ENCODE measurements at regions not wholly inside any gene's neighbourhood (a gene's known extent, or its start where the extent isn't known, plus 50 kb on each side); places are given as distances from the start of the nearest gene placed in this dataset.

DNA sequence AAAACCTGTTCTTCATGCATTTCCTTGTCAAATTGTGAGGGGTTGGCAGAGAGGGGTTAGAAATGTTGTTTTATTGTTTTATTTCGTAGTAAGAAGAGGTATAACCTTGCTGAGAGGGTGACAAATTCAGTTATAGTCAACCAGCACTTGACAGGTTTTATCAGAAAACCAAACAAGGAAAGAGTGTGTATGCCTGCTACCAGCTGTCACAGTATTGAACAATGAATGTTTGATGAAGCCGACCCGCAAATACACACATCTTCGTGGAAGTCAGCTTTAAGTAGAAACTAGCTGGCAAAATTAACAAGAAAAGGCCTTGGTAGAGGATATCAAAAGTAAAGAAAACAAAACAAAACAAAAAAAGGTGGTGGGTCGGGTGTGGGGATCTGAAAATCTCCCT is 214.6 kb upstream of the TLE4 start:
- peaks cover 8% of the 10 kb centered on the region for H3K27me3 Mint-ChIP-seq

GRCh38 chr9:79357616-79358015 is 214.1 kb upstream of the TLE4 start:
- ATAC-seq: no peak
- CTCF ChIA-PET: no interaction called here
- peaks cover 8% of the 10 kb centered on the region for H3K27me3 Mint-ChIP-seq
- no peak overlapping the region for H3K4me3 Mint-ChIP-seq
- DNase-seq: no peak
- no peaks in the 10 kb centered on the region for H3K36me3 Mint-ChIP-seq
- no peaks in the 10 kb centered on the region for H3K4me1 Mint-ChIP-seq
- H3K27ac Mint-ChIP-seq: no peak overlapping the region
- H3K9me3 Mint-ChIP-seq (ENCODE audit: low read depth): no peaks in the 10 kb centered on the region

More for the DNA sequence above, 214.6 kb upstream of the TLE4 start:
- CTCF ChIA-PET: no interaction called here
- Mint-ChIP-seq H3K36me3 (no peaks in the 10 kb centered on the region), H3K9me3 (ENCODE audit: low read depth) (no peaks in the 10 kb centered on the region), H3K27ac (no peak overlapping the region), H3K4me3 (no peak overlapping the region), H3K4me1 (no peaks in the 10 kb centered on the region)
- ATAC-seq (no peak), DNase-seq (no peak)

- H3K4me3 Mint-ChIP-seq: no peak overlapping the region
- H3K27ac Mint-ChIP-seq: no peak overlapping the region
- H3K4me1 Mint-ChIP-seq: no peaks in the 10 kb centered on the region
- no peaks in the 10 kb centered on the region for H3K9me3 Mint-ChIP-seq (ENCODE audit: low read depth)
- no peak for ATAC-seq
- H3K27me3 Mint-ChIP-seq: peaks cover 8% of the 10 kb centered on the region
- no peak for DNase-seq
- H3K36me3 Mint-ChIP-seq: no peaks in the 10 kb centered on the region
- CTCF ChIA-PET: no interaction called here
These were observed 211.1 kb upstream of the TLE4 start for GRCh38 chr9:79360387-79361347.

- Mint-ChIP-seq H3K9me3 (ENCODE audit: low read depth) (no peaks in the 10 kb centered on the region), H3K4me3 (no peak overlapping the region), H3K27me3 (peaks cover 3% of the 10 kb centered on the region), H3K27ac (no peak overlapping the region), H3K36me3 (no peaks in the 10 kb centered on the region), H3K4me1 (no peaks in the 10 kb centered on the region)
- ATAC-seq: no peak
- no peak for DNase-seq
- CTCF ChIA-PET: no interaction called here
These were observed 209.4 kb upstream of the TLE4 start for GRCh38 chr9:79362100-79363081.

GRCh38 chr9:79369676-79370075 is 202.1 kb upstream of the TLE4 start:
- DNase-seq (no peak), ATAC-seq (no peak)
- Mint-ChIP-seq H3K27me3 (no peaks in the 10 kb centered on the region), H3K9me3 (ENCODE audit: low read depth) (no peaks in the 10 kb centered on the region), H3K36me3 (no peaks in the 10 kb centered on the region), H3K27ac (no peak overlapping the region), H3K4me3 (no peak overlapping the region), H3K4me1 (no peaks in the 10 kb centered on the region)
- CTCF ChIA-PET: no interaction called here

- H3K9me3 Mint-ChIP-seq (ENCODE audit: low read depth): no peaks in the 10 kb centered on the region
- CTCF ChIA-PET: no interaction called here
- no peak overlapping the region for H3K4me3 Mint-ChIP-seq
- ATAC-seq (no peak), DNase-seq (no peak)
- no peak overlapping the region for H3K27ac Mint-ChIP-seq
- no peaks in the 10 kb centered on the region for H3K36me3 Mint-ChIP-seq
- no peaks in the 10 kb centered on the region for H3K4me1 Mint-ChIP-seq
- no peaks in the 10 kb centered on the region for H3K27me3 Mint-ChIP-seq
These were observed 200.5 kb upstream of the TLE4 start for GRCh38 chr9:79371301-79371700.

GRCh38 chr9:79371948-79372555 is 199.7 kb upstream of the TLE4 start:
- Mint-ChIP-seq H3K36me3 (no peaks in the 10 kb centered on the region), H3K4me1 (no peaks in the 10 kb centered on the region), H3K9me3 (ENCODE audit: low read depth) (no peaks in the 10 kb centered on the region), H3K4me3 (no peak overlapping the region), H3K27me3 (no peaks in the 10 kb centered on the region), H3K27ac (no peak overlapping the region)
- DNase-seq (no peak), ATAC-seq (no peak)
- CTCF ChIA-PET: no interaction called here

DNA sequence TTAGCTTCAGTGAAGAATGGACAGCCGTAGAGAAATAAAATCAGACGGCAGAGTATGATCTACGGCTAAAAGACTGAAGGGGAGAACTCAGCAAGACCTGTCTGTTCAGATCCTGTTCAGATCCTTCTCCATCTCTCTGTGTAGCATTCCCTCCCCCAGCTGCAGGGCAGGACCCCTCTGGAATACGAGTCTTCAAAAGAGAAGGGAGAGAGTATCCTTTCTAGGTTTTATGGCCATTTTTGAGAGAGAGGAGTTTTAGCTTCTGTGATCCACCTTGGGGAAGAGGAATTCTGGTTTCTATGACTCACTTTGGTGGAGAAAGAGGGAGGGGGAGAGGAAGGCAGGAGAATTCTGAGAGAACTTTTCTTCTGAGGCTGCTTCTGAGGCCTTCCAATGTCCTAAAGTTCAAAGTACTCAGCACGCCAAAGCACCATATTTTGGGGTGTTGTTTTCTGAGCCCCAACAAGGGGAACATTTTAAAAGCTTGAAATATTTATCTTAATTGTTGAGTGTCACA is 194.4 kb upstream of the TLE4 start:
- Mint-ChIP-seq H3K4me3 (no peak overlapping the region), H3K4me1 (no peaks in the 10 kb centered on the region), H3K27me3 (no peaks in the 10 kb centered on the region), H3K9me3 (ENCODE audit: low read depth) (peaks cover 2% of the 10 kb centered on the region), H3K36me3 (no peaks in the 10 kb centered on the region), H3K27ac (no peak overlapping the region)
- ATAC-seq (no peak), DNase-seq (no peak)
- CTCF ChIA-PET: no interaction called here

DNA sequence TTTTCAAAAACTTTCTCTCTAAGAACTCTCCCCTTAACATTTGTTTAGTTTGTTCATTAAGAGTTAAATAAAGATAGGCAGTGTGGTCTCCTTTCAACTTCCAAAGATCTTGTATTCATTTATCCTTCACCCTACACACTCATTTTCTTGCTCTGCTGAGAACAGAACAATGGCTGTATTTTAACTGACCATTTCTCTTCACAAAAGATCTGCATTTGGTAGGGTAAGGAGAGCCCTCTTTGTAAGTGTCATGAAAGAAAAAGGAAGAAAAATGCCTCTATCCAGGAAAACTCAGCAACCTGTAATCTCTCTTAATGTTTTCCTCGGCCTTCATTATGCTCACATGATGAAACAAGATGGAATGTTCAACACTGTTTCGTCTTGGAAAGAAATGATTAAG is 193.7 kb upstream of the TLE4 start:
- H3K36me3 Mint-ChIP-seq: no peaks in the 10 kb centered on the region
- no peak overlapping the region for H3K4me3 Mint-ChIP-seq
- ATAC-seq (no peak), DNase-seq (no peak)
- no peaks in the 10 kb centered on the region for H3K27me3 Mint-ChIP-seq
- H3K9me3 Mint-ChIP-seq (ENCODE audit: low read depth): peaks cover 2% of the 10 kb centered on the region
- H3K27ac Mint-ChIP-seq: no peak overlapping the region
- CTCF ChIA-PET: no interaction called here
- H3K4me1 Mint-ChIP-seq: no peaks in the 10 kb centered on the region

- DNase-seq: no peak
- H3K27ac Mint-ChIP-seq: no peak overlapping the region
- CTCF ChIA-PET: no interaction called here
- H3K4me1 Mint-ChIP-seq: no peaks in the 10 kb centered on the region
- peaks cover 3% of the 10 kb centered on the region for H3K27me3 Mint-ChIP-seq
- no peak for ATAC-seq
- no peak overlapping the region for H3K4me3 Mint-ChIP-seq
- peaks cover 2% of the 10 kb centered on the region for H3K9me3 Mint-ChIP-seq (ENCODE audit: low read depth)
- no peaks in the 10 kb centered on the region for H3K36me3 Mint-ChIP-seq
These were observed 189.7 kb upstream of the TLE4 start for GRCh38 chr9:79382044-79382443.

- H3K36me3 Mint-ChIP-seq: no peaks in the 10 kb centered on the region
- H3K27ac Mint-ChIP-seq: no peak overlapping the region
- H3K27me3 Mint-ChIP-seq: peaks cover 3% of the 10 kb centered on the region
- H3K9me3 Mint-ChIP-seq (ENCODE audit: low read depth): peaks cover 2% of the 10 kb centered on the region
- no peak for ATAC-seq
- DNase-seq: no peak
- CTCF ChIA-PET: no interaction called here
- H3K4me1 Mint-ChIP-seq: no peaks in the 10 kb centered on the region
- no peak overlapping the region for H3K4me3 Mint-ChIP-seq
These were observed 189.3 kb upstream of the TLE4 start for GRCh38 chr9:79382458-79382857.

DNA sequence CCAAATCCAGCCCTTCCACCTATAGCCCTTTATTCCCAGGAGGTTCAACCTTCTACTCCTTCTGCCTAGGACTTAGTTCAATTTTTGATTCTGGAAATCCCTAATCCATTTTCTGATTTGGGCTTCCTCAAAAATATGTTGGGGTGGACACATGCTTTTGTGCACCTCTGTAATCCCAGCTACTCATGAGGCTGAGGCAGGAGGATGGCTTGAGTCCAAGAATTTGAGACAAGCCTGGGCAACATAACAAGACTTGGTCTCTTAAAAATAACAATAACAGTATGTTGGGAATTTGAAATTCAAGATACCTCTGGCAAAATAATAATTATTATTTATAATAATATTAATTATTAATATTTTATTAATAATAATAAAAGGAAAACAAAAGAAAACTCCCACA is 188.7 kb upstream of the TLE4 start:
- CTCF ChIA-PET: no interaction called here
- peaks cover 3% of the 10 kb centered on the region for H3K27me3 Mint-ChIP-seq
- H3K36me3 Mint-ChIP-seq: no peaks in the 10 kb centered on the region

DNA sequence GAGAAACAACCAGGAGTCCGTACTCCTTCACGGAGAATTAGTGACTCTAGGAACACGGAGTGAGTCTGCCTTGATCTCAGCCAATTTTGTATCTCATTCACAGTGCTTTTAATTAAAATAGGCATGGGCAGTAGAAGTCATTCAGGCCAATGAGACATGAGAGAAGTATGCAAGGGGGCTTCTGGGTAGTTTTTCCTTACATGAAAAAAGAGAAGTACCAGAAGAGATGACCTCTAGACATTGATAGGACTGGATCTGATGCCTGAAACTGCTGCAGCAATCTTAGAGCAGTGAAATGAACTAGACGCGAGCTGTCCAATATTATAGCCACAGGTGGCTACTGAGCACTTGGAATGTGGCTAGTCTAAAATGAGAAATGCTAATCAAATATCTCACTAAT is 187.7 kb upstream of the TLE4 start:
- no peaks in the 10 kb centered on the region for H3K36me3 Mint-ChIP-seq
- H3K27ac Mint-ChIP-seq: no peak overlapping the region
- H3K4me3 Mint-ChIP-seq: no peak overlapping the region
- H3K9me3 Mint-ChIP-seq (ENCODE audit: low read depth): peaks cover 2% of the 10 kb centered on the region
- peaks cover 3% of the 10 kb centered on the region for H3K27me3 Mint-ChIP-seq
- CTCF ChIA-PET: no interaction called here
- H3K4me1 Mint-ChIP-seq: no peaks in the 10 kb centered on the region
- DNase-seq (no peak), ATAC-seq (no peak)

More for the DNA sequence above, 188.7 kb upstream of the TLE4 start:
- DNase-seq (no peak), ATAC-seq (no peak)
- no peak overlapping the region for H3K27ac Mint-ChIP-seq
- H3K9me3 Mint-ChIP-seq (ENCODE audit: low read depth): peaks cover 2% of the 10 kb centered on the region
- H3K4me3 Mint-ChIP-seq: no peak overlapping the region
- H3K4me1 Mint-ChIP-seq: no peaks in the 10 kb centered on the region

All from activated CD8-positive, alpha-beta memory T cell treated with anti-CD3 and anti-CD28 coated beads, Interleukin-2, amount 10 ng/mL, durations not matched to agents 7 days and 5 days (primary cell).